ENCODE measurements at regions not wholly inside any gene's neighbourhood (a gene's known extent, or its start where the extent isn't known, plus 50 kb on each side); places are given as distances from the start of the nearest gene placed in this dataset.

DNA sequence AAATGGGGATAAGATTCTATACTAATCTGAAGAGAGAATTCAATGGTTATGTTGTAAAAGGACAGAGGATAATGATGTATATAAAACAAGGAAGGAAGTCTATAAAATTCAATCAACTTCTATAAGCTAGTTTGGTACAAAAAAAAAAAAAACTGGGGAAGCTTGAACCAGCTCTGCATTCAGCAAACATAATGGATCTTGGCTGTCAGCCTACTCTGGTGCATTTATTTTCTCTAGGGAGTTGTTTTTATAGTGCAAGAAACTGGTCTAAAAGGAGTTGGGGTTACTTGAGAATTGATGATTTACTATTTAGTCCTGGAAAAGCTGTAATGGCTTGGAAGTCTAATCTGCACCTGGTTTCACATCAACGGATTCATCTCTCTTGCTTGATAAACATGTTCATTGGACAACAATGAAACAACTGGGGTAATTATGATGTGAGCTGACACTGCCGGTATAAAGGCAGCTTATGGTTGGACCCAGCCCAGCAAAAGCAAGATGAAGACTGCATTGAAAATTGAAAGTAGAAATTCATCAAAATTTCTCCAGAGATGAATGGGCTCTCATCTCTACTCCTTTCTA, 199.4 kb upstream of the NRIP1 start:
- no peak overlapping the region for H3K27ac ChIP-seq

DNA sequence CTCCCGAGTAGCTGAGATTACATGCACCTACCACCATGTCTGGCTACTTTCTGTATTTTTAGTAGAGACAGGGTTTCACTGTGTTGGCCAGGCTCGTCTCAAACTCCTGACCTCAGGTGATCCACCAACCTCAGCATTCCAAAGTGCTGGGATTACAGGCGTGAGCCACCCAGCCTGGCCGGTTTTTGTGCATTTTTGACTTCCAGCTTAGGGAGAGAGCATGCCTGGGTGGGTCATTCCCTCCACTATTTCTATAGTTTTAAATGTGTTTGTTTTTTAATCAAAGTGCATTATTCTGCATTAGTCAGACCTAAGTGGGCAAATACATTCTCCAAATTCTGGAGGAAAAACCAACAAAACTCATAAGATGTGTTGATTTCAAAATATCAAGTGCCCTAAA, 207.4 kb upstream of the NRIP1 start:
- TF ChIP-seq, protein P1, sequence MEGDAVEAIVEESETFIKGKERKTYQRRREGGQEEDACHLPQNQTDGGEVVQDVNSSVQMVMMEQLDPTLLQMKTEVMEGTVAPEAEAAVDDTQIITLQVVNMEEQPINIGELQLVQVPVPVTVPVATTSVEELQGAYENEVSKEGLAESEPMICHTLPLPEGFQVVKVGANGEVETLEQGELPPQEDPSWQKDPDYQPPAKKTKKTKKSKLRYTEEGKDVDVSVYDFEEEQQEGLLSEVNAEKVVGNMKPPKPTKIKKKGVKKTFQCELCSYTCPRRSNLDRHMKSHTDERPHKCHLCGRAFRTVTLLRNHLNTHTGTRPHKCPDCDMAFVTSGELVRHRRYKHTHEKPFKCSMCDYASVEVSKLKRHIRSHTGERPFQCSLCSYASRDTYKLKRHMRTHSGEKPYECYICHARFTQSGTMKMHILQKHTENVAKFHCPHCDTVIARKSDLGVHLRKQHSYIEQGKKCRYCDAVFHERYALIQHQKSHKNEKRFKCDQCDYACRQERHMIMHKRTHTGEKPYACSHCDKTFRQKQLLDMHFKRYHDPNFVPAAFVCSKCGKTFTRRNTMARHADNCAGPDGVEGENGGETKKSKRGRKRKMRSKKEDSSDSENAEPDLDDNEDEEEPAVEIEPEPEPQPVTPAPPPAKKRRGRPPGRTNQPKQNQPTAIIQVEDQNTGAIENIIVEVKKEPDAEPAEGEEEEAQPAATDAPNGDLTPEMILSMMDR (conservative IDR thresholded peaks at IDR 0.05), result no peak
- H3K27ac ChIP-seq, result no peak overlapping the region

More for the DNA sequence above, 199.4 kb upstream of the NRIP1 start:
- TF ChIP-seq, protein P1 (conservative IDR thresholded peaks at IDR 0.05), result no peak

DNA sequence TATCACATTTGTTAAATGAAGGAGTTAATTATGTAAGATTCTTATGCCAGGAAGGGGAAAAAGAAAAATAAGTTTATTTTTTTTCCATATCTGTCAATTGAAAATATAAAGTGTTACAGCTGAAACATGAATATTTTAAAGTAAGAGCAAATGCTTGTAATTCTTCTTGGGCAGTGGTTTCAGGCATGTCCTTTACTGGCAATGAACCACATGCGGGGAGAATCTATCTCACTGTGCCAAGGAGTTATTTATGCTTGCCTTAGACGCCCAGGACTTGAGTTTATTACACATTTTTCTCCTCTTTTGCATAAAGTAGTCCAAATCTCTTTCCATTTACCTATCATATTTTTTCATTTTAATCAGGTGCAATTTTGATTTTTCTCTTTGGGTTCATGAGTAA, 207.8 kb upstream of the NRIP1 start:
- no peak overlapping the region for H3K27ac ChIP-seq
- TF ChIP-seq, protein P1 (conservative IDR thresholded peaks at IDR 0.05), result no peak

DNA sequence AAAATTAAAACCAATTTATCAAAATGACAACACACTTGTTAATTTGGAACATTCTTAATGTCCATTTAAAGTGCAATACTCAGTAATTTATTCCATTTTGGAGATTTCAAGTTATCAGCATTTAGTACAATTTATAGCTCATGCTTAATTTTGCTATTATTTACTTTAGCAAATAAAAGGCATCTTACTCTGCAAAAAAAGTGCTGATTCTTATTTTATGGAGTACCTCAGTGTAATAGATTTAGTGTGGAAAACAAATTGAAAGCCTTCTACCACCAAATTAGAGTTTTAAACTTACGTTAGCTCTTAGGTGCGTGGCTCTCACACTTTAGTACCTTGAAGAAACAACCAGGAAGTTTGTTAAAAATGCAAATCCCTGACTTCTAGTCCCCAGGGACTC, 208.4 kb upstream of the NRIP1 start:
- TF ChIP-seq, protein P1 (conservative IDR thresholded peaks at IDR 0.05), result no peak

DNA sequence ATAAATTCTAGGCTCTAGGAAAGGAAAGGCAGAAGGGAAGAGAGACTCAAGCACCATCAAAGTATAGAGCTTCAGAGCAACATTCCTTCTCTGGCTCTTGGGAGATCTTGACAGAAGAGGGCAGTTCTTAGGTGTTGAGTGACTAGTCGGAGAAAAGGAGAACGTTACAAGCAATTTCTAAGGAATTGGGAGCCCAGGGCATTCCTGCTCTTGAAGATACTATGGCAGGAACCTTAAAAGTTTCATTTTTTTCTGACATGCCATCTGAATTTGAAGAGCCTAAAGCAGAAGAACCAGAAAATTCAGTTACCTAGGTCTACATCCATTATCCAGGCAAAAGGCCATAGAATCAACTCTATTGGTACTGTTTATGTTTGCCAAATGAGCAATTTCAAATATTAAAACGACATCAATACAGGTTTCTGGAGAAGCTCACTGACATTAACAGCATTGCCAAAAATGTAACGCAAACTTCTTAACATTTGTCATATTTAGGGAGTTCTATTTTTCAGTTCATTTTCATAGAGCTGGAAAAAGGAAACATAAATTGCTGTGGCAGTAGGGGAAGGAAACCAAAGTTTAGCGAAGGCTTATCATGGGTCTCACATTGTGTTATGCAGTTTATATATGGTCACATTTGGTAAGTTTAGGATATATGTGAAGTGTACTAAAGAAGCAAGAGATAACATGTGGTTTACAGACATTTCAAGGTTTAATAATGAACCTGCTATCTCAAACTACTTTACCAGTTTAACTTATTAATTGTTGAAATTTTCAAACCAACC, 210.1 kb upstream of the NRIP1 start:
- TF ChIP-seq, protein P1 (conservative IDR thresholded peaks at IDR 0.05), result no peak
- no peak overlapping the region for H3K27ac ChIP-seq

More for the DNA sequence above, 208.4 kb upstream of the NRIP1 start:
- no peak overlapping the region for H3K27ac ChIP-seq

DNA sequence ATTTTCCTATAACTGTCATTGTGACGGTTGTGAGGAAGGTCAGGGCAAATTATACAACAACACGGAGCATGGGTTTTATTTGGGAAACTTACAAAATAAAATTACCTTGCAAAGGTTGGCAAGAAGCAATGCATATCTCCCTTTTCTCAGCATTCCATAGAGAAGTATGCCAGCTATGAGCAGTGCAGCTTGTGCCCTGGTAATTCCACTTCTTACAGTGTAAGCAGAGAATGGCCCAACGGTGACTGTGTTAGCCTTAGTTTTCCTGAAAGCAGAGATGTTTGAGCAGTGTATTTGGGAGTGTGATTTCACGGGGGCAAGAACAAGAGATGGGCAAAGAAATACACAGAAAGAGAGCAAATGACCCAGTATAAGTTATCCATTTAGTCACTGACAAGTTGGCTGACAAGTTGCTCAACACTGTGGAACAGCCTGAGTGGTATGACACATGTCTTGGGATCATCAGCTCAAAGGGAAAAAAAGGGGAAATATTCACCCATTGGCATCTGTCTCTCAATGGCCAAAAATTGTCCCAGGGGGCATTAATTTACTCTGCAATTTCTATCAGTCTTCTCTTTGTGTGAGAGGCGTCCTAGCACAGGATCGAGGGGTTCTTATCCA, 210.9 kb upstream of the NRIP1 start:
- H3K27ac ChIP-seq, result no peak overlapping the region
- TF ChIP-seq, protein P1 (conservative IDR thresholded peaks at IDR 0.05), result no peak

DNA sequence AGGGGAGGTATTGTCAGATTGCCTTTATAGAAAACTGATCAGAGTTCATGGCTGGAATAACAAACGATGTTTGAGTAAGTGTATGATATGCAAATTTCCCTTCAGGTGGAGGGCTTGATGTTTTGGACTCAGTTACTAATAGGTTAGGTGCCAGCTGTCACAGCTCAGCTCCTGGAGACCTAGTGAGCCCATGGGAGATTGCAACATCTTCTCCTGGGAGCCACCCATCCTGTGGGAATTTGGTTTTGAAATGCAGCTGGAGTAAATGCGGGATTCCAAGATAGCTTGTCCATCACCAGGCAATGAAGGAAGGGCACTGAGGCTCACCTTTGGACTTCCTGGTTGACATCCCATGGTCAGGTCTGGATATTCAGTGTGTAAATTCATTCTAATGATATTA, 211.4 kb upstream of the NRIP1 start:
- no peak overlapping the region for H3K27ac ChIP-seq
- TF ChIP-seq, protein P1 (conservative IDR thresholded peaks at IDR 0.05), result no peak

All from VCaP (cell line).